NCI-H69 (cell line): ENCODE measurements at regions not wholly inside any gene's neighbourhood (a gene's known extent, or its start where the extent isn't known, plus 50 kb on each side); places are given as distances from the start of the nearest gene placed in this dataset.

ENCODE experiments used
- DNase-seq: peaks from one replicate; lab custom pipeline; 2025; lab: John Stamatoyannopoulos, UW

GRCh38 chr11:19472679-19473078 lies 231.9 kb upstream of the E2F8 start:
- no peak for DNase-seq

DNA sequence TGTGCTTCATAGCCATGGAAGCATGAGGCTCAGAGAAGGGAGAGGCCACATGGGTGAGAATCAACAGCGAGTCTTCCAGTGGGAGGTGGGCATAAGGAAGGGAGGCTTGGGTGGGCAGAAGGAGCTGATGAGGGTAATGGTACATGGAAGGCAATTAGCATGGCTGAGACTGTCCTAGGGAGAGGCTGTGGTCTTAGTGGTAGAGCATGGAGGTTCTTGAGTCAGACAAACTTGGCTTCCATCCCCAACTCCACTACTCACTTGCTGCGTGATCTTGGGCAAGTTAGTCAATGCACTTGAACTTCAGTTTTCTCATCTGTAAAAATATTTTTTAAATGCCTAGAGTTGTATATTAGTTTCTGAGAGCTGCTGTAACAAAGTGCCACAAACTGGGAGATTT lies 227.2 kb upstream of the E2F8 start:
- no peak for DNase-seq

DNA sequence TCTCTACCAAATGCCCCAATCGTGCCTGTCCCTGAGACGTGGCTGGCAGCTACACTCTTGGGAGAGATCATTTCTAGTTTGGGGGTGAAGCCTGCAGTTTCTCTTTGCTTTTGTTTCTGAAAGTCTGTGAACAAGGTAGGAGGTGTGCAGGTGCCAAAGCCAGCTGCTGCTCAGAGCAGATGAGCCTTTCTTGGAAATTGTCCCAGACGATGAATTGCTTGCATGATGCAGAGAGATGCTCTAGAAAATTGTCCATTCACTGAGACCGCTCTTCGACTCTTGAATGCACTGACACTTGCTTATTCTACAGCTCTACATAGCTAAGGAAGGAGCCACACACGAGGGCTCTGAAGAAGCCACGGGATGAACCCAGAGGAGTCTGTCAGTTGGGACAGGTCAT lies 225.6 kb upstream of the E2F8 start:
- DNase-seq: no peak

DNA sequence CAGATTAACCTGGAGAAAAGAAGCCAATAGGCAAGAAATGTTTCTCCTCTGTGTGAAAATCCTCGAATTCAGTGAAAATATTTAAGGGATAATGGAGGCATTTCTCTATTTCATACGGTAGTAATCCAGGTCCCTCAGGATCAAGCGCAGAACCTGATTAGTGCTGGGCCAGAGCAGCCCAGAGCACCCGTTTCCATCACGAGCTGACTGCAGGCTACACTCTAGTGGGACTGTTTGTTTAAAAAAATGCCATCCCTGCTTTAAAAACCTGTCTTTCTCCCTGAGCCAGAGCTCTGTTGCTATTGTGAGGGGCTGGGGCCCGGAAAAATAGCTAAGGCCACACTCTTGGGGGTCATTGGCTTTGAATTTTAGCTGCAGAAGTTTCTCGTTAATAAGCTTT lies 223.2 kb upstream of the E2F8 start:
- no peak for DNase-seq

GRCh38 chr11:19460718-19461405 lies 220.1 kb upstream of the E2F8 start:
- peak; percentile 21 for DNase-seq

DNA sequence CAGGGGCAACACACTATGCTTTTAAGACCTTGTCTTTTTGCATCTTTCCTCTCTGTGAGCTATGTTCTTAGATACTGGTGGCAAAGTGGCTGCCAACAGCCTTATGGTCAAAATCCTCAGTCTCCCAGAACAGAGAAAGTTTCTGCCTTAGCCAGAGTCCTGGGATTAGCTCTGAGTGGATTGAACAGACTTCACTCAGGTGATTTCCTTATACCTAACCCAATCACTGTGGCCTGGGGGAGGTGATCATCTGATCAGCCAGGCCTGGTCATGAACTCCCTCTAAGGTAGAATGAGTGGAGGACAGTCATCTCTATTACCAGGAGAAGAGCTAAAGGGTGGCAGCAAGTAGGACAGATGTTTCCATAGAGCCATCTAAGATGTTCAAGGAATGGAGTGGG lies 218.5 kb upstream of the E2F8 start:
- no peak for DNase-seq

- no peak for DNase-seq
Observed at GRCh38 chr11:19458721-19459120, 218.0 kb upstream of the E2F8 start.

DNA sequence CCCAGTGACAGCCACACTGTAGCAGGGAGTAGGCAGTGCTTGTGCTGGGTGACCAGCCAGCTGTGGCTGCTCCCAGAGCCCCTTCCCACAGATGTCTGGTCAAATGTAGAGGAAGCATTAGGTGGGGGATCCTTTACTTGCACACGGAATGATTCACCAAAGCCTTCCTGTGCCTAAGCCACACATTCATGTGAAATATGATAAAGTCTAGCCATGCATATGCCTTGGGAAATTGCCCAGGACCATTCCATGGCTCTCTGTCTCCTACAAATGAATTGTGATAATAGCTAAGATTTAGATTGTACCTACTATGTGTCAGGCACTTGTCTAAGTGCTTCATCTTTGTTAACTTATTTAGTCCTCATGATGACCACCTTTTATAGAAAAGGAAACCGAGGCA lies 217.5 kb upstream of the E2F8 start:
- DNase-seq: no peak

DNA sequence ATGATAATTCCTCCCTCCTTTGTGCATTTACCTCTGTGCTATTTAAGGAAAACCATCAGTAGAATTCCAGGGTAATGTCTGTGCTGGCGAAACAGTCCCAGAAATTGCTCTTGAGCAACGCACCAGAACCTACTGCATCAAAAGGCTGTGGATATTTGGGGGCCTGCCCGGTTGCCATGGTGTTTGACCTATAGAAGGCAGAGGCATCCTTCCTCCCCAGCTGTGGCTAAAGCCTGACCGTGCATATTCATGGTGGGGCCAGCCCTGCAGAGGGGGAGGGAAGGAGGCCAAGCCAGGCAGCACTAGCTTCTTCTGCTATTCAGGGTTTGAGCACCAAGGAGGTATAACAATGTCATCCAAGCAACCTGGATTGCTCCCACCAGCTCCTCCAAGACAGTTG lies 215.0 kb upstream of the E2F8 start:
- no peak for DNase-seq

- no peak for DNase-seq
Observed at GRCh38 chr11:19453651-19454257, 213.0 kb upstream of the E2F8 start.

GRCh38 chr11:19451609-19452008 lies 210.9 kb upstream of the E2F8 start:
- no peak for DNase-seq

GRCh38 chr11:19450282-19450681 lies 209.5 kb upstream of the E2F8 start:
- no peak for DNase-seq

DNA sequence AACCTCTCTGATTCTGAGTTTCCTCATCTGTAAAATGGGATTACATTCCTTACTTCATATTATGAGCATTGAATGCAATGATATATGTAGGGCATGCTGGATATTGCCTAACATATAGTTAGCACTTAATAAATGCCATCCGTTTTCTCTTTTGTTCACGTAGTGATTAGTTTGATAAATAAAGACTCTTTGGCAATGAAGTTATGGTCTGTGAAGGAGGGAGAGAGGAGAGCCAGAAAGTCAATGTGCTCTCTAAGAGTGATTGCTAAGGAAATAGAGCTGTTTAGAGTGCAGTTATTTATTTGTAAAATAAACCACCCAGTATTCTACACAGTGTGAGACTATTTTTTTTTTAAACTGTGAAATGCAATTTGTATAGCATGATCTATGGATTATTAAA lies 207.9 kb upstream of the E2F8 start:
- DNase-seq: no peak

- no peak for DNase-seq
Observed at GRCh38 chr11:19447150-19447566, 206.4 kb upstream of the E2F8 start.

DNA sequence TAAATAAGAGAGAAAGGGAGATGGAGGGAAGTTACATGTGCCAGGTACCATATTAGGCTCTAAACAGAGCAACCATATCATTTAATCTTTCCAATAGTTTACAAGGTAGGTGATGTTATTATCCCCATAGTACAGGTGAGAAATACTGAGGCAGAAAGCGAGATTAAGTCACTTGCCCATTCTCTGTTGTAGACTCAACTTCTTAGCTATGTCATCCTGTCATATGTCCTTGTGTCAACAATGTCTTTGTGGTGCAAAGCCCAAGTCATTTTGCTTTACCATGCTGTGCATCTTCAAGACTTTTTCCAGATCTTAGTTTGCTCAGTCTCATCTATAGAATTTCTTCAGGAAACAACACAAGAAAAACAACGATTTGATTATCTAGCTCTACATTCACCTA lies 205.0 kb upstream of the E2F8 start:
- DNase-seq: no peak

- no peak for DNase-seq
Observed at GRCh38 chr11:19444231-19444630, 203.5 kb upstream of the E2F8 start.

DNA sequence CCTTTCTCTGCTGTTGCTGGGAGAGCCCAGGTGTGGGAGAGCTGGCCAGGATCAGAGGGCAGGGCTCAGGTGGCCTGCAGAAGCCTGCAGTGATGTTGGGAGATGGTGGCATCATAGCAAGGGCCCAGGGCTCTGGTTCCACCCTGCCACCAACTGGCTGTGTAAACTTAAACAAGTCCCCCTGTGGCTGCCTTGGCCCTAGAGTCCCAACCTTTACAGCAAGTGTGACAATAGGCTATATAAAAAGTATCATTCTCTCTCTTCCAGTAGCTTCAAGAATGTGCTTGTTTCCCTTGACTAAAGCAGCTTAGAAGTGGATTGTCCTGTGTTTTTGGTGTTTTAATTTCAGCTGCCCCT lies 201.8 kb upstream of the E2F8 start:
- no peak for DNase-seq

GRCh38 chr11:19441752-19442553 lies 201.2 kb upstream of the E2F8 start:
- DNase-seq: no peak

GRCh38 chr11:19441288-19441687 lies 200.5 kb upstream of the E2F8 start:
- no peak for DNase-seq

GRCh38 chr11:19437760-19438159 lies 197.0 kb upstream of the E2F8 start:
- DNase-seq: no peak

GRCh38 chr11:19436932-19437331 lies 196.2 kb upstream of the E2F8 start:
- DNase-seq: no peak

GRCh38 chr11:19435306-19435989 lies 194.7 kb upstream of the E2F8 start:
- no peak for DNase-seq

DNA sequence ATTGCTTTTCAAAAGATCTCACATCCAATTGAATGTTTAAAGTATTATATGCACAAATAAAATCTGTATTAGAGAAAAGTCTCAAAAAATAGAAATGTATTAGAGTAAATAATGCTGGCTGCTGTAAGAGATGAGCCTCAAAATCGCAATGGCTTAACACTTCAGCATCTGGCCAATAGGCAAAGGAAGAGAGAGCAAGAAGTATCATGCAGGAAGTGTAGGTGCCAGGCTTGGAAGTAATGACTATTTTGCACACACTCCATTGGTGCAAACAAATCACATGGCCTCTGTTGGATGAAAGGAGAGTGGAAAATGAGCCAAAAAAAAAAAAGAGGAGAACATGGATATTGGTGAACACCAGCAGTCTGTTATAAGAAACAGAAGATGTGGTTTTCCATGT lies 193.0 kb upstream of the E2F8 start:
- no peak for DNase-seq
